ENCODE measurements at regions not wholly inside any gene's neighbourhood (a gene's known extent, or its start where the extent isn't known, plus 50 kb on each side); places are given as distances from the start of the nearest gene placed in this dataset.

DNA sequence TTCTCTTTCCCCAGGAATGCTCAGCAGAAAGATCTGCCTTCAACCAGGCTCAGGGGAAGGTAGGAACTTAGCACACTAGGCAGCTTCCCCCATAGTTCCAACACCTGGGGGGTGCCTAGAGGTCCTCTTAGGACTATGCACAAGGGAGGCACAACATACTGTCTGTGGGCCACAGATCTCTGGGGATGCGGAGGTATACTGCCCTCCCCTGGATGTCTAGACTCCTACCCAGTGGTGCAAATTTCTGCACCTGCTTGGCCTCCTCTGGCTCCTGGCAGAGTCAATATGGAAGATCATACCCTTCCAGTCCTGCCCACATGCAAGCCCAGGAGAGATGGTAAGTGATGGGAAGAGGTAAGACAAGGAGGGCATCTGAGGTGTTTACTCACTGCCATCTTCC is 247.5 kb upstream of the DAPK1 start:
- no peak for DNase-seq

DNA sequence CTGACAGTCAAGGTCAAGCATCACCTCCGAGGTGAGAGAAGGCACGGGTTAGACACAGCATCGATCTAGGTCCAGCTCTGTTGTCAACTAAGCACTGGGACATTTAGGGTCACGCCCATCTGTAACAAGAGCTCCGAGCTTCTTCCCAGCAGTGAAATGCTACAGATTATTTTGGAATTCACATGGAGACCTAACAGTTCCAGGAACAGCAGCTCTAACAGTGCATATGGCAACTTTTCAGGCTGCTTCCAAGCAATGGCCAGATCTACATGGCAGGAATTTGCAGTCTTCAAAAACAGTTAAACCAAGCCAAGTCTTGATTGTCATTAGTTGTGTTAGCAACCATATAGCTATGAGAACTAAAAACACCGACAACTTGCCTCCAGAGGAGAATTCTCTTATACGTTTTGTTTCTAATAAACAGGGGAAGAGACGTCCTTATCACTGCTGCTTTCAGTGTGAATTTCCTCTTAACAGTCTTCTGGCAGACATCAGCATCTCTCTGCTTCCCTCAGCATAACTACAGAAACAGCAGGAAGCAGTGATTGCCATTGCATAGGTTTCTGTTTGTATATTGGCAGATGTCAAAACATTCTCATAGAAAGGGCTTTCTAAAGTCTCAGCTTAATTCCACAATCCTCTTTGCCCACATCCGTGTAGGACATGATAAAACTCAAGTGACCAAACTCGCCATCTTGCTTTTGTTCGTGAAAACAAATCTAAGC is 242.1 kb upstream of the DAPK1 start:
- peak; percentile 91 for DNase-seq

DNA sequence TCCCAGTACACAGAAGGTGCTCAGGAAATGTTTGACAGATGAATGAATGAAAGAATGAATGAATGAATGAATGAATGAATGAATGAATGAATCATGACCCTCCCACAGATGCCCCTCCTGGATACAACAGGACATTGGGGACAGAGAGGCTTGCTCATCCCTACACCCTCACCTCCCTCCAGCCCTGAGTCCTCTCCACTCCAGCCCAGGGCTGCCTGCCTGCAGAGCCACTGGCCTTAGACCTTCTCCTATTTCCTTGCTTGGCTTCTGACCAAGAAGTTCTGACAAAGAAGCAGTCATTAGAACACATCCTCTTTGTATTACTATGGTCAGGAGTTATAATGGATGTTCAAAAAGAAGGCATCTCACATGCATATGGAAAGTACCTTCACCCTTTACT is 240.7 kb upstream of the DAPK1 start:
- DNase-seq, result peak; percentile 85

DNA sequence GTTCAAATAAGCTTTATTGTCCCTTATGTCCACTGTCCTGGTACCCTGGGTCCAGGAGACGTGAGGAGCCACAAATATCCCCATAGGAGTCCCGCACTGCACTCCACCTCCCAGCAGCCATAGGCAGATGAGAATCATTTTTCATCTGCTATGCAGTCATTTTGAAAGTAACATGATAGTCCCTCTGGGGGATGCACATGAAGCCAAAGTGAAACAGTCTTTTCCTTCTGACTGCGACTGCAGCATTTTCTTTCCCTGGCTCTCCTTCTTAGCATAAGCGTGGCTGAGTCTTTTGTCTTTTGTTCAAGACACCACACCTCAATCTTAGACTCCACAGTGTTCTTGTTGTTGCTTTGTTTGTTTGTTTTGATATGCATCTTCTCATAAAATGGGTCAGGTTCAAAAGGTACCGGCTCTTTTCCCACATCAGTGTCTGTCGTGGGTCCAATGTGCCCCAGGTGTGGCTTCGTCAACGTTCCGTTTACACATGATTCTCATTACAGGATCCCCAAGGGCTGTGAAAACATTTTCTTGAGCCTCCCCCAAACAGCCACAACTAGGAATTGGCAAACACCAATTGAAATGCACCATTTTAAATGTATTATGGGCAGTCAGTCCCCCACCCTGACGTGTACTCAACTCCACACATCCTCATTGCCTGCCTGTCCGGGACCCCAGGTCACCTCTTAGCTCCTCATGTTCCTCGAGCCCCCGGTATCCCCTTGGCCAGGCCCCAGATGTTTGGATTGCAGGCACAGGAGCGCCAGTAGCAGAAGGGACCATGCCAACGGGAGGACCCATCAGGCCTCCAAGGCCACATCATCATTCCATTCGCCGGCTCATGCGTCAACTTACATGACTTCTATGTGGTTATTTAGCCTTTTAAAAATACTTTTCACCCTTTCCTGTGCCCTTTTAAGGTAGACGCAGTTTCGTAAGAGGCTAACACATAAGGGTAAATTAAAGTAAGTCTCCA is 237.8 kb upstream of the DAPK1 start:
- peak; percentile 96 for DNase-seq

DNA sequence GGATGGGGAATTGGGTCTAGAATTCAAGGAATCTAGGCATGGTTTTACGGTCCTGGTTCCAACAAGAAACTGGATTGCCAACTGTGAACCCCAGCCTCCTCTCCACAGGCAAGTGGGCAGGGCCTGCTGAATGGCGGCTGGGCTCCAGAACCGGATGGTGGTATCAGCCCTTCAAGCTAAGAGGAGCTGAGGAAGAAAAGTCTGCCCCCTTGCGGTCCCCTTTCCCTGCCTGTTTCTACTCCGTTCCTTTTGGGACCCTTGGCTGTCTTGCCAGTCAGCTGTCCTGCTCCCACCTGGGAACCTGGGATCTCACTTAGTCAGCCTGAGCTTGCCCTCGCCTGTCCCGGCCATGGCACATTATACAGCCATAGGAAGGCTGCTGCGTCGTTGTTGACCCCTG is 234.4 kb upstream of the DAPK1 start:
- DNase-seq, result no peak

DNA sequence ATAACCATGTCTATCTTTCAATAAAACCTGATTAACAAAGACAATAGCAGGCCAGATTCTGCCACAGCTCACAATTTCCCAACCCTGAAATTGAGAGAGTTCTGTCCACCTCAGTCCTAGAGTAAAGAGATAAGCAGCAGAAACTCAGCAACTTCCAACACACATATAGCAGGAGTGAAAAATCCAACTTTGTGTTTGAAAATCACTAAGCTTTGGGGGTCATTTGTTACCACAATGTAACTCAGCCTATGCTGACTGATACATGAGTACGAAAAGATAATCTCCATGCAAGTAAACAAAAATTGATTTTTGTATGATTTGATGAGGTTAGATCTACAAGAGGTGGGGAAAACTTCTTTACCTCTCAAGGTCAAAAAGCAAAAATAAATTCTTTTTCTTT is 231.0 kb upstream of the DAPK1 start:
- DNase-seq, result no peak

DNA sequence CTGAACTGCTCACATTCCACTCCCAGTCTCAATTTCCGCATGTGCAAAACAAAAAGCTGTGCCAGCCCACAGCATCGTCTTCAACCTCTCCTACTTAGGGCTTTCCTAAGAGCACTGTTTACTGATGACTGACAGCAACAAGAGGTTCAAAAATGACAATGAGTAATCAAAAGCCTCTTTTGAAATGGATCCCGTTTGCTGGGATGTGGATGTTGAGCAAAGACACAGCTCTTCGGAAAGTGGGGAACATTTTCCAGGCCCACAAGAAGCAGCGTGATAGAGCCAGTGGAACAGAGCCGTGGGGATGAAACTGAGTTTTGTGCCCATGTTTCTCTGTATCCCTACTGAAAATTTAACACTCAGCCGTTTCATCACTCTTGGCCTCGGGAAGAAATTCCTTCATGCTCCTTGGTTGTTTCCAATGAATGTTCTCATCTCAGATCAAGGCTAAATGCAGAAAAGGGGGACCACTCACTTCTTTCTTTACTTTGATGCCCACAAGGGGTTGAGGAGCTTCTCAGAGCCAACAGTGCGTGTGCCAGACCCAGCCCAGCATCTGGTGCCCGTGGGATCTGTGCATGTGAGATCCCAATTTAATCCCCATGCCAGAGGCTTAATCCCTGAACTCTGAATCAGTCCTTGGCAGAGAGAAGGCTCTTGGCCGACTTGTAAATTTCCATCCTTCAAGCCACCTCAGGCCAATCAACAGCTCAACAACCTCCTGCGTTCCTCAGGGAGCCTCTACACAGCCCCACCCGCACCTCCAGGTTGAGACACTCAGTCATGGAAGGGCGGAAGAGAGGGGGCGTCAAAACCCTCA is 230.2 kb upstream of the DAPK1 start:
- peak; percentile 95 for DNase-seq

DNA sequence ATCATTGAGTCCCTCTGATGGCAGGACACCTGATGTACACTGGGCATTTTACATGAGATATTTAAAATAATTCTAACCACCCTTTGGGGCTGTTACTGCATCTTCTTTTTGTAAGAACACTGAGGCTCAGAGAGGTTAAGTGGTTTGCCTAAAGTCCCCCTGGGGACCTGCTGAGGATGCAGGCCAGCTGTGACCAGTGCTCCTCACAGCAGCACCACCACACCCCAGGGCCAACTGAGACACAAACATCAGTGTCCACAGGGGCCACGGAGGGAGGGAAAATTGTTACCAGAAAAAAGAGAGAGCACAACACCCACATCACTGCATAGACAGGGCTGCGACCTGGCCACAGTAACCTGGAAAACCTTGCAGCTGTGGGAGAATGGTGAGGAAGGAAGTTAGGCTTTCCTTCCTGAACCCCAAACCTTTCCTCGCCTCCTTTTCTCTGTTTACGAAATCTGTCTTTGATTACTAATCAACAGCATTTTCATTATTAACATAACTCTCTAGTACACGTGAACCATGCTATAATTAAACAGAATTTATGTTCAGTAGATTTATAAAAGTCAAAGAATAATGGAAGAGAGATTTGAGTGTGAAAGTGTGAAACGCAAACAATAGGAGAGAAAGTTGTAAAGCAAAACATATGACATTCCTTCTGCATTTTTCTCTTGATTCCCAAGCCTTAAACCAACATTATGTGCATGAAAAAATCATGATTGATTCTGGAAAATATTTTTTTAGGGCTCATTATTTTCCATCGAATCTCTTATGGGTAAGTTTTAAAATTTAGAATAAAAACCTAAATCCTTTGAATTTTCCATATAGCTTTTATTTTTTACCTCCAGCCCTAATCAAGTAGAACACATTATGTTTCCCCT is 228.1 kb upstream of the DAPK1 start:
- no peak for DNase-seq

DNA sequence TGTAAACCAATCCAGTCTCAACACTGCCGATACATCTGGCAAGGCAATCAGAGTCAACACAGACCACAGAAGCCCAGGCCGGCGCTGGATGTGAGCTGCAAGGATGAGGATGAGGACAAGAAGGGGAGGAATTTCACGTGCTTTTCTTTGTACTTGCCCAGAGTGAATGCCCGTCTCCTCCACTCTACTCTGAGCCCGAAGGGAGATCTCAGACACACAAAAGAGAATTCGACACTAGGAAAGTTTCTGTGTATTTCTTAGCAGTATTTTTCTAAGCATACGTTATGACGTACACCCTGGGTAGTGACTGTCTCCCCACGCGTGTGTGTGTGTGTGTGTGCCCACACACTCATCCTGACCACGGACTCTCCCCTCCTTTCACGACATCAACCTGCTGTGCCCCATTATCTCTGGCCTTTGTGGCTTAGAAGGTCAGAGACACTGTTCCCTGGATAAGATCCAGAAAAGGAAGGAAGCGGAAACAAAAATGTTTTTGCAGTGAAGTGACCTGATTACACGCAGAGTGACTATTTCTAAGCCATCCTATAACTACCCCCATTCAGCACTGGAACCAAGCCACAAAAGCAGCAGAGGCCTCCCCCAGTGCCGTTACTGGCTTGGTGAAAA is 227.3 kb upstream of the DAPK1 start:
- peak; percentile 83 for DNase-seq

DNA sequence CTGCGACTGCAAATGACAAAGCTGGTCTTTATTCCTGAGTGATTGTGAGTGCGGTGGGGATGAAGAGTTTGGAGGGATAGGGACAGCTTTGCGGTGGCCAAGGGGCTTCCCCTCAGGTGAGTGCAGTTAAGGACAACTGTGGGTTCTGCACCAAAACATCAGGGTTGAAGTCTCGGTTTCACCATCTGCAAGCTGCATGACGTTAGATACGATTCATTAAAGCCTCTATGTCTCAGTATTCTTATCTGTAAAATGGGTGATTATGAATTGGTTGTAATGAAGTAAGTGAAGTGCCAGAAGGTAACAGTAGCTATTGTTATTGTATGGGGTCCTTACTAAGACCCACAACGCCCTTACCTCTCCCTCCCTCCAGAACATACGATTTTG is 226.8 kb upstream of the DAPK1 start:
- no peak for DNase-seq

DNA sequence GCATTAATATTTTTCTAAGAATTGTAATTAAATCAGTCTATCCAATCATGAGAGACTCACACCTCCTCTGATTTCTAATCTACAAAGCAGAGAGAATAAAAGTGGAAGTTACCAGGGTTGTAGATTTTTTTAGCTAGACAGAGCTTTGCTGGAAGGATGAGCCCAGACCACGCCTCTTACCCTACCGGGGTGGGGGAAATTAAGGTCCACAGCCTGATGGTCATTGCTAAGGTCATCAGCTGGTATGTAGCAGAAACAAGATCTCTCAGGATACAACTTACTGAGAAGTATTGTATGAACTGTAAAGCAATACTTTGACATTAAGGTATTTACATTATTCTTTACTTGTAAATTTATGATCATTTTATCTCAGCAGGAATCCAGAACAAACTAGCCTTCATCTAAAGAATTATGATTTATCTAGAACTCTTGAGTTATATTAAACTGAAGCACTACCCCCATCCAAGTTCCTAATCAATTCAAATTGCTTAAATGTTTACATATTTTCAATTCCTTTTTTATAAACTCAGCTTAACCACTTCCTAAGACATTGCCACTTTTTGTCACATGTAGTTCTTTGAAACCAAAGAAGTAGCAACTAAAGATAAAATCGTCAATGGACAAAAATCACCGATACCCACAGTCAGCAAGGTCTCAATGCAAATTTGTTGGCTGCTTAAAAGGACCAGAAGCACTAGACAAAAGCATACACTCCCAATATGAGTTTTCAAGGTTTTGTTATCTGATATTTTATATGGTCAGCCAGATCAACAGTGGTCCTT is 225.8 kb upstream of the DAPK1 start:
- DNase-seq, result no peak

DNA sequence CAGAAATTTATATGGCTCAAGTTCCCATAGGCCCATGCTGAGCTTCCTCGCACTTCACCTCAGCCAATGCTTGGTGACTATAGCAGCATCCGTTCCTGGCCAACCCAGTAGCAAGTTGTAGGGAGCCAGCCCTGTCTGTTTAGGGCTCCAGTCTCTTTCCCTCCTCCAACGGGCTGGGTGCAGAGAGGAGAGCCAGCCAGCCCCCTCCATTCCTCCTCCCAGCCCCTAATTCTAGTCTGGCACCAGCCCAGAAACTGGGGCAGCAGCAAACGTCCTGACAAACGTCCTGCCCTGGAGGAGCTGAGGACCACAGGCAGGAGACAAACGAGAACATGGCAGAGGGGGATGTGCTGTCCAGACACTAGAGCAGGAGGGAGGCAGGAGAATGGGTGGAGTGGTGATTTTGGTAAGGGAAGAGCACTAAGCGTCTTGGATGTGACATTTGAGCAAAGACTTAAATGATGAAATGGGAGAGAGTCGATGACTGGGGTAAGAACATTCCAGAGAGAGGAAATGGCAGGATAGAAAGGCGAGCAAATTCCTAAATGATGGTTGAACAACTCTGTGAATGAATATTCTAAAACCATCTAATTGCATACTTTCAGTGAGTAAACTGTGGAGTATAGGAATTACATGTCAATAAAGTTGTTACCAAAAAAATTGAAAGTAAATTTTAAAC is 222.5 kb upstream of the DAPK1 start:
- DNase-seq, result no peak

DNA sequence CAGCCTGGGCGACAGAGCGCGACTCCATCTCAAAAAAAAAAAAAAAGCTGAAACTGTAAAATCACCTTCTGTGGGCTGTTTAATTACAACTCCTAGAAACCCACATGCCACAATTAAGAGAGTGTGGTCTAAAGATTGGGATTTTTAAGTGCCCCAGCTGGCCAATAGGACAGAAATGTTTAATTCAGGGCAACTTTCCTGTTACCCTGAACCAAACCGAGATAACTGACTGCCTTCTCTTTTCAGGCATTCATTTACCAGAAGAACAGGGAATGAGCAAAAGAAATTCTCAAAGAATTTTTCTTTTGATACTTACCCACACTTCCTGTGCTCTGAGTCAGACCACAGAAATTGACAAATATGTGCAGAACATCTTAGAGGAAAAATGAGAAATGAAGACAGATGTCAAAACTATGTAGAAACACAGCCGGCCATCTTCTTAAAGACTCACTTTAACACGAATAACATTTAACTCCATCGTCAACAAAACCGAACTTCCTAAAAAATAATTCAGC is 221.3 kb upstream of the DAPK1 start:
- no peak for DNase-seq

DNA sequence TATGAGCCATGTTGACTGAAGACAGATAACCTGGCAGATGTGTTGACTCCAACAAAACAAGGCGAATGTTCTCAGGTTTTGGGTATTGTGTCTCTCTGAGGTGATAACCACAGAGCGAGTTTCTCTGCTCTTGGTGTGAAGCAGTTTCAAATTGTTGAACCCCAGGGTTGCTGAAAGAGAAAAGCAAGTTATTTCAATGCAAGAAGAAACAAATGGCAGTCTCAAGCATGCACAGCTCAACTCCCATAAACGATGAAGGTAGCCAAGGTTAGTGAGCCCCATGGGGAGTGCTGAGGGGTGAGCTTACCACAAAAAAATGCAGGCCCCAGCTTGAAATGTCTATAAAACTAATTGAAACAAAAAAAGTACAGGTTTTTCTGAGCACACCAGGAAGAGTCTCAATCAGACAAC is 220.8 kb upstream of the DAPK1 start:
- DNase-seq, result peak; percentile 14

DNA sequence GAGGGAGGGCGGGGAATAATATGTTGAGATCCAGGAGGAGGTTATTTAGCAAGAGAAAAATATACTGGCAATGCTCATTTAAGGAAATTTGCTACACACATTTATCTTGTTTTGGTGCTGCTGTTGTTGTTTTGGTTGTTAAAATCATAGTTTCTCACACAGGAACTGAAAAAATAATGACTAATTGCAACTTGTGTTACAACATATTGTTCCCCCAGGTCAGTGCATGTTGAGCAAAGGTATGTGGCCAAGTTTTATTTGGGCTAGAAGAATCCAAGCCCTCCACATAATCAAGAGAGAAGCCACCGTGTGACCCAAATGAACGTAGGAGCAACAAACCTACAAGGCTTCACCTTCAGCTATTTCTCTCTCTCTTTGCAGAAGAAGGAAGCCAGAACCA is 220.3 kb upstream of the DAPK1 start:
- no peak for DNase-seq

DNA sequence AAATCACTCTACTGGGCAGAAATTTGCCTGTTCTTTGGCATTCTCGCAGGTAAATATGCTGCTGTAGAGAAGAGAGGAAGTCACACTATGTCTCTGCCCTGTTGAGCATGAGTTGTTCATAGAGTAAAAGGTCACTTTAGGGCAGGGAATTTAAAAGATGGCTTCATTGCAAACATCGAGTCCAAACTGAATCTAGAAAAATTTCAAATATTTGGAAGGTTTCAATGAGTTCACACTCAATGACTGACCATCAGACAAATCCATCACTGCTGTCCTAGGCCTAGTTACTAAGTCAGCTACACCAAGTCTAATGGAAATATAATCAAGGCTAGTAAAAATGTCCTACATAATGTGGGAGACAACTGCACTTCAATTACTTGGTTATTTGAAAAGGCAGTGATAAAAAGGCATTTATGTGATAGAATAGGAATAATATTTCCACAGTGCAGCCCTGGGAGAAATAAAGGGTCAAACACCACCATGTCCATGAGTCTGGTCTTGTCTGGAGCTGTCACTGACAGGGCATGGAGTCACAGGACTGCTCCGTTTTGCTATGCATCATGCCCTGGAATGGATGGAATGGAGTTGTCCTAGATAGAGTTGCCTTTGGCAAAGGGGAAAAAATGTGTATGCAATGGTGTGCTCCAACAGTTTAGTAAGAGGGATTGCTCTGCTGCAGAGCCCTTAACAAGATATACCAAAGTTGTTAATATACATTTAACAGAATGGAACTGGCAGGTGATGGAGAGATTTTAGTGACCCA is 218.5 kb upstream of the DAPK1 start:
- DNase-seq, result no peak

DNA sequence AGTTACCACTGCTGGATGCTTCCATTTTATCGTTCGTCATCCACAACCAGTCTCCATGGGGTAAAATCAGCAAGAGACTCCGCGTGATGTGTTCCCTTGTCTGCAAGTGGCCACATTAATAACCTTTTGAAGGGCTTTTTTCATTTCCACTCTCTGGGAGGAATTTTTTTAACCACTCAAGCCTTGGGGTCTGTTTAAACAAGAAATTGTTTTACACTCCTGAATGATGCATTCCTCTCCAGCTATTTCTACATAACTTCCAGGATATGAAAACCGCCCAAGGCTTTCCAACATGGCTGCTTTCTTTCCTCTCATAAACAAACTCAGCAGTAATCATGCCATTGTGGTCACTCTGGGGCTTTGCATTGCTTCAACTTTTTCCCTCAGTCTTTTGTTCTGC is 217.2 kb upstream of the DAPK1 start:
- DNase-seq, result no peak

DNA sequence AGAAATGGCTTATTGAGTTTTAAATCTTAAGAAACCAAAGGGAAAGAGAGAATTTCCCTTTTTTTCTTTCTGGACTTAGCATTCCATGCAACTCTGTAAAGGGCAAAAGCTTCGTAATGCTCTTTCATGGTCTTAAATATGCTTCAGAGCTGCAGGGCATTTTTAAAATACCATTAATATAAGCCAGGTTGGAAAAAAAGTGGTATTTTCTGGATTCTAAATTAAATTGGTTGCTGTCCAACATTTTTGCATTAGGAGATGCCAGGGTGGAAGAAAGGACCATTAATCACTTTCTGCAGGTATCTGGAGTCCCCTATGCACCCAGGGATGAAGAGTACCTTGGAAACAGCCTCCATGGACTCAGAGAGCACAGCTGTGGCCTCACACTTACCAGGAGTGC is 215.1 kb upstream of the DAPK1 start:
- no peak for DNase-seq

DNA sequence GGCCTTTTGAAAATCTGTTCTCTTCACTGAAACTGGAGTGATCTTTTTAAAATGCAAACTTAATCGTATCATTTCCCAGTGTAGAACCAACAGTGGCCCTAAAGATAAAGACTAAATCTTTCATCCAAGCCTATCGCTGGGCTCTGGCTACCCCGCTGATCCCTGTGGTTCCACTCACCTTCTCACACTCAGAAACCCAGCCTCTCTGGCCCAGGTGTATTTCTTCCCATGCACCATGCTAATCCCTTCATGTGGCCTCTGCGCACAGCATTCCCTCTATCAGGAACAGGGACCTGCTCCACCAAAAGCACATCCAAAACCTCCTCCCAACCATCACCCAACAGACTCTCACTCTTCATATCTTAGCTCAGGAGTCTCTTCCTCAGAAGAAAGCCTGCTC is 214.1 kb upstream of the DAPK1 start:
- DNase-seq, result no peak
